NCI-H510A treated with DMSO at 0.1 percent for 48 hours (cell line): ENCODE measurements at regions not wholly inside any gene's neighbourhood (a gene's known extent, or its start where the extent isn't known, plus 50 kb on each side); places are given as distances from the start of the nearest gene placed in this dataset.

Source experiments
- DNase-seq: peaks from one replicate; lab custom pipeline; 2025; lab: John Stamatoyannopoulos, UW

GRCh38 chr4:65791111-65791811 is 121.0 kb upstream of the EPHA5 start:
- no peak for DNase-seq

GRCh38 chr4:65789805-65790204 is 119.5 kb upstream of the EPHA5 start:
- DNase-seq: no peak

DNA sequence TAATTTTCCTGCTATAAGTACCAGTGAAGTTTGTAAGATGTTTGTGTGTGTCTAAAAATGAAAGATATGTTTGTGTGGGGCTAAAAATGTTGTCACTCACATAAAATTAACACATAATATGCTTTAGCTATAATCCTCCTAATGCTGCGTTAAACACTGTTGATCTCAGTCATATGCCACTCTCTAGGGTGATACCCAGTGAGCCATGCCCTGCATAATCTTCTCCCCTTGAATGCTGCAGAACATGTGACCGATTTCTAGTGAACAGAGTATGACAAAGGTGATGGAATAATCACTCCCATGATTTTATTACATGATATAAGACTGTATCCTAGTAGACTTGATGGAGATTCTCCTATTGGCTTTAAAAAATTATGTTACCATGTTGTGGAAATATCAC is 119.1 kb upstream of the EPHA5 start:
- no peak for DNase-seq

DNA sequence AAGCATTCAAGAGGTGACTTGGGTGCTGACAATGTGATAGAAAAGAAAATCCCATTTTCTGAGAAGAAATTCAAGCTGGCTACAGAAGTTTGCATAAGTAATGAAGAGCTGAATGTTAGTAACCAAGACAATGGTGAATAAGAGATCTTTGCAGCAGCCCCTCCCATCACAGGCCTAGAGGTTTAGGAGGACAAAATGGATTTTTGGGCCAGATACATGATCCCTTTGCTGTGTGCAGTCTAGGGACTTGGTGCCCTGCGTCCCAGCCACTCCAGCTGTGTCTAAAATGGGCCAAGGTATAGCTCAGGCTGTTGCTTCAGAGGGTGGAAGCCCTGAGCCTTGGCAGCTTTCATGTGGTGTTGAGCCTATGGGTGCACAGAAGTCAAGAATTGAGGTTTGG is 107.0 kb upstream of the EPHA5 start:
- no peak for DNase-seq

DNA sequence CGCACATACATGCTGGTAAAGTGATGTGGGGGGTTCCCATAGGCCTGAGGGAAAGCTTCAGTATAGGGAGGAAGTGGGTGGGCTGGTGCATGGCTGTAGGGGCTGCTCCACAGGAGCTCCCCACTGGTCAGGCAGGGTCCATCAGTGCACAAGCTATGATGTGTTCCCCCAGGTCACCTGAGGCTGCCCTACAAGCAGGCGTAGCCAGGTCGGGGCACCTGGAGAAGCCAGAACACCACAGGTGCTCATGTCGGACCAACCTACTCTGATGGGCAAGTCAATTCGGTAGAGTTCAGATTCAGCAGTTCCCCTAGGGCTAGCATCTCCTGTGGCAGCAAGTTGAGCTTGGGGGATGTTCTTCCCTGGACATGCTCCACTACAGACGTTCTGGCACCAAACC is 103.3 kb upstream of the EPHA5 start:
- no peak for DNase-seq

DNA sequence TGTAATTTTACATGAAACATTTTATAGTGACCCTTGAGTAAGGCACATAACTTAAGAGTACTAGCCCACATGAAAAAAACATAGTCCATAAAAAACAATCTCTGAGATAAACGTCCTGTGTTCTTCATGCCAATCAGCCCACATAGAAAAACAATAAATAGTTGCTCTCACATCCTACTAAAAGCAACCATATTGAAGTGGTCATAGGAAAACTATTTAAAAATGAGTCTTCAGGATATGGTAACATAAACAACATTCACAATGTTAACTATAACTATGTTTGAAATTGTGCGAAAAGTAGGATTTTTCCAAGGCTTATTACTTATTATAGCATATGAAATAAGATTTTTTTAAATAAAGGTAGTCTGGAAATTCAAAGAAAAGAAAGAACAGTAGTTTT is 77.1 kb upstream of the EPHA5 start:
- no peak for DNase-seq

- DNase-seq: no peak
These were observed 67.8 kb upstream of the EPHA5 start for GRCh38 chr4:65738134-65738533.

- DNase-seq: no peak
These were observed 67.4 kb upstream of the EPHA5 start for GRCh38 chr4:65737672-65738071.

- no peak for DNase-seq
These were observed 54.7 kb upstream of the EPHA5 start for GRCh38 chr4:65724973-65725372.
